KBM-7 (cell line): ENCODE measurements at regions not wholly inside any gene's neighbourhood (a gene's known extent, or its start where the extent isn't known, plus 50 kb on each side); places are given as distances from the start of the nearest gene placed in this dataset.
"Not testable (repeated sequence)": the region's sequence is repeated elsewhere in the genome, so short reads cannot be mapped to it uniquely, and the experiment has no call there.

Experiments
- DNase-seq: peaks from one replicate; pipeline ENCODE4 v3.0.0-alpha.2; 2015
- in situ Hi-C: fragments of 300-500 bp; cut with MboI; formaldehyde crosslinking; loops from 2 replicates; pipeline ENCODE4 v1.14.3; 2020; ENCODE audit warnings: low sequenced_read_pairs, low pct_unique_long_range_greater_than_20kb, mixed read lengths

- in situ Hi-C loops = no loop called here
- peak; percentile 63 for DNase-seq
These were observed 68.8 kb upstream of the ABHD2 start for GRCh38 chr15:89019436-89019835.

GRCh38 chr15:89021224-89021623 lies 67.0 kb upstream of the ABHD2 start:
- peak; percentile 75 for DNase-seq
- in situ Hi-C loops = no loop called here

GRCh38 chr15:89021886-89022285 lies 66.4 kb upstream of the ABHD2 start:
- DNase-seq, in situ Hi-C loops: not testable (repeated sequence)

- DNase-seq = no peak
These were observed 64.8 kb upstream of the ABHD2 start for GRCh38 chr15:89023311-89023961.

GRCh38 chr15:89024418-89024817 lies 63.8 kb upstream of the ABHD2 start:
- DNase-seq = no peak
- in situ Hi-C loops = no loop called here

More at GRCh38 chr15:89023311-89023961, 64.8 kb upstream of the ABHD2 start:
- in situ Hi-C loops = no loop called here

- DNase-seq = no peak
- in situ Hi-C loops = no loop called here
These were observed 62.1 kb upstream of the ABHD2 start for GRCh38 chr15:89026167-89026566.

- DNase-seq = no peak
- in situ Hi-C loops = no loop called here
These were observed 60.2 kb upstream of the ABHD2 start for GRCh38 chr15:89028036-89028435.

- no peak for DNase-seq
- in situ Hi-C loops = no loop called here
These were observed 57.9 kb upstream of the ABHD2 start for GRCh38 chr15:89030311-89030710.

GRCh38 chr15:89031637-89032285 lies 56.5 kb upstream of the ABHD2 start:
- in situ Hi-C loops, DNase-seq: not testable (repeated sequence)

GRCh38 chr15:89034305-89034704 lies 54.0 kb upstream of the ABHD2 start:
- in situ Hi-C loops = no loop called here
- peak; percentile 55 for DNase-seq

GRCh38 chr15:89035150-89035549 lies 53.1 kb upstream of the ABHD2 start:
- in situ Hi-C loops = no loop called here
- DNase-seq = no peak

GRCh38 chr15:89035658-89036057 lies 52.6 kb upstream of the ABHD2 start:
- in situ Hi-C loops = no loop called here
- DNase-seq = no peak

GRCh38 chr15:89038146-89038545 lies 50.1 kb upstream of the ABHD2 start:
- in situ Hi-C loops = no loop called here
- no peak for DNase-seq
